Activated T-helper 2 cell treated with anti-CD3 and anti-CD28 coated beads, Interferon-gamma antibody, Interleukin-2, Interleukin-4, amounts not matched to agents 10 μg/mL and 5 μg/mL and 100 μg/mL, durations not matched to agents 14 hours and 24 hours and 36 hours (primary cell): ENCODE measurements at regions not wholly inside any gene's neighbourhood (a gene's known extent, or its start where the extent isn't known, plus 50 kb on each side); places are given as distances from the start of the nearest gene placed in this dataset.
"Not testable (repeated sequence)": the region's sequence is repeated elsewhere in the genome, so short reads cannot be mapped to it uniquely, and the experiment has no call there.

Experiments used
- DNase-seq: peaks from one replicate; pipeline ENCODE4 v3.0.0; 2021; ENCODE audit warnings: low spot score
- H3K27ac Mint-ChIP-seq: one replicate; pipeline ENCODE4 v1.8.0; 2021; ENCODE audit warnings: mixed read lengths
- H3K27me3 Mint-ChIP-seq: one replicate; pipeline ENCODE4 v1.8.0; 2021; ENCODE audit warnings: low read depth, mixed read lengths
- H3K36me3 Mint-ChIP-seq: one replicate; pipeline ENCODE4 v1.8.0; 2021; ENCODE audit warnings: low read depth, mixed read lengths
- H3K4me1 Mint-ChIP-seq: one replicate; pipeline ENCODE4 v1.8.0; 2021; ENCODE audit warnings: low read depth, mixed read lengths
- H3K4me3 Mint-ChIP-seq: one replicate; pipeline ENCODE4 v1.8.0; 2021; ENCODE audit warnings: low read depth, mild to moderate bottlenecking, moderate library complexity, mixed read lengths
- H3K9me3 Mint-ChIP-seq: one replicate; pipeline ENCODE4 v1.8.0; 2021; ENCODE audit warnings: mixed read lengths
- intact Hi-C: fragments of 100-400 bp; cut with micrococcal nuclease; formaldehyde crosslinking; loops from one replicate; pipeline ENCODE4 v1.15.1; 2023

DNA sequence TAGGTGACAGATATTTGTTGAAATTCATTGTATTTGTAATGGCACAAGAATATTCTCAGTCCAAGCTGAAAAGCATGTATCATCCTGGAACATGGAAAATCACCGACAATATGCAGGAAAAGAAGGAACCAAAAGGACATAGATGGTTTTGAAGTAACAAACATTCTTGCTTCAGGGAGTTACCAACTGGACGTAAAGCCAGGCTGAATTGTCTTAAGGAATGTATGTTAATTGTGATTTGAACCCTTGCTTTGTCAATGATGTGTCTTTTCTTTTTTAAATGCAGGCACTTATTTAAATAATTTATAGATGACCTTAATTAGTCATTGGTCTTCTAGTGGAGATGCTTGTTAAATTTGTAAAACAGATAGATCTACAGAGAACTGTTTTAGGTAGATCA is 489.4 kb upstream of the ZP4 start:
- H3K9me3 Mint-ChIP-seq = peaks cover 35% of the 10 kb centered on the region
- intact Hi-C loops = no loop called here
- H3K4me3 Mint-ChIP-seq = no peak overlapping the region
- no peaks in the 10 kb centered on the region for H3K27me3 Mint-ChIP-seq
- H3K4me1 Mint-ChIP-seq = no peaks in the 10 kb centered on the region
- H3K27ac Mint-ChIP-seq = no peak overlapping the region
- no peak for DNase-seq
- H3K36me3 Mint-ChIP-seq = no peaks in the 10 kb centered on the region

DNA sequence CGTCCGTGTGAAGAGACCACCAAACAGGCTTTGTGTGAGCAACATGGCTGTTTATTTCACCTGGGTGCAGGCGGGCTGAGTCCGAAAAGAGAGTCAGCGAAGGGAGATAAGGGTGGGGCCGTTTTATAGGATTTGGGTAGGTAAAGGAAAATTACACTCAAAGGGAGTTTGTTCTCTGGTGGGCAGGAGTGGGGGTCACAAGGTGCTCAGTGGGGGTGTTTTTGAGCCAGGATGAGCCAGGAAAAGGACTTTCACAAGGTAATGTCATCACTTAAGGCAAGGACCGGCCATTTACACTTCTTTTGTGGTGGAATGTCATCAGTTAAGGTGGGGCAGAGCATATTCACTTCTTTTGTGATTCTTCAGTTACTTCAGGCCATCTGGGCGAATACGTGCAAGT is 488.7 kb upstream of the ZP4 start:
- intact Hi-C loops, H3K4me3 Mint-ChIP-seq, H3K4me1 Mint-ChIP-seq: not testable (repeated sequence)

DNA sequence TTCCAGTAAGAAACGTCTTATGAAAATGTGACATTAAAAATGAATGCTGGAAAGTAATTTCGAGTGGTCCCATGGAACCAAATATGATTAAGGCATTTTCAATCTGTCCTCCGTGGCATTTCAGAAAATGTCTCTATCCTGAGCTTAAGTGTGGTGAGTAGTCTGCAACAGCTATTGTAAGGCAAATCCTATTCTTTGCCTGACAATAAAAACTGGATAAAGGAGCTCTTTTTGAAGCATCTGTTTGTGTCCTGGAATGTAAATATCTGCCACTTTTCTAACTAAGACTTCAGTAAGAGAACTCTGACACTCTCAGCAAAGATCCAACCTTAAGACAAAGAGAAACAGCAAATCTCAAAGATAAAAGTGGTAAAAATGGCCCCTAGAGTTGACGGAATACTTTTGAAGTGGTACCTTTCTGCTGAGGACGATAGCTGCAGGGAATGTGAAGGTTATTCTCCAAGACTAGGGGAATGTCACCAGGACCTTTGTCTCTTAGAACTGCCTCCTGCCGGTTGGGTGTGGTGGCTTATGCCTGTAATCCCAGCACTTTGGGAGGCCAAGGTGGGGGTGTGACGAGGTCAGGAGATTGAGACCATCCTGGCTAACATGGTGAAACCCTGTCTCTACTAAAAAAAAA is 486.7 kb upstream of the ZP4 start:
- no peaks in the 10 kb centered on the region for H3K4me1 Mint-ChIP-seq

More for the DNA sequence above, 488.7 kb upstream of the ZP4 start:
- DNase-seq, H3K27ac Mint-ChIP-seq, H3K27me3 Mint-ChIP-seq, H3K36me3 Mint-ChIP-seq: not testable (repeated sequence)
- H3K9me3 Mint-ChIP-seq = peaks cover 34% of the 10 kb centered on the region

DNA sequence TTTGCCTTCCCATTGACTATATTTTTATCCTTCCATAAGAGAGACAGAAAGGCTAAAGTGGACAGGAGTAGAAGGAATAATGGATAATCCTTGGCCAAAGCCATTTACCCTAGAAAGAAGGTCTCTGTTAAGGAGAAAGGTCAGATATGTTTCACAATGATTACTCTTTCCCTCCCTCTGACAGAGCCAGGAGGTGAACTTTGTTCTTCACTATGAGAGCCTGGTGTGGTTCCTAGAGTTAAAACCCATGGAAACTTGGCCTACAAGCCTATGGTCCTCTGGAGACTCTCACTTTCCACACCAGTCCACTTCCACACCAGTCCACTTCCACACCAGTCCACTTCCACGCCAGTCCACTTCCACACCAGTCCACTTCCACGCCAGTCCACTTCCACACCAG is 479.9 kb upstream of the ZP4 start:
- intact Hi-C loops = no loop called here
- no peaks in the 10 kb centered on the region for H3K27me3 Mint-ChIP-seq
- no peak for DNase-seq
- peaks cover 33% of the 10 kb centered on the region for H3K9me3 Mint-ChIP-seq
- H3K4me1 Mint-ChIP-seq = no peaks in the 10 kb centered on the region
- H3K4me3 Mint-ChIP-seq = no peak overlapping the region
- H3K36me3 Mint-ChIP-seq = no peaks in the 10 kb centered on the region
- H3K27ac Mint-ChIP-seq = no peak overlapping the region

More for the DNA sequence above, 486.7 kb upstream of the ZP4 start:
- no peak overlapping the region for H3K27ac Mint-ChIP-seq
- no peaks in the 10 kb centered on the region for H3K36me3 Mint-ChIP-seq
- H3K27me3 Mint-ChIP-seq = no peaks in the 10 kb centered on the region
- H3K4me3 Mint-ChIP-seq = no peak overlapping the region
- intact Hi-C loops = no loop called here
- peaks cover 24% of the 10 kb centered on the region for H3K9me3 Mint-ChIP-seq
- DNase-seq = no peak

DNA sequence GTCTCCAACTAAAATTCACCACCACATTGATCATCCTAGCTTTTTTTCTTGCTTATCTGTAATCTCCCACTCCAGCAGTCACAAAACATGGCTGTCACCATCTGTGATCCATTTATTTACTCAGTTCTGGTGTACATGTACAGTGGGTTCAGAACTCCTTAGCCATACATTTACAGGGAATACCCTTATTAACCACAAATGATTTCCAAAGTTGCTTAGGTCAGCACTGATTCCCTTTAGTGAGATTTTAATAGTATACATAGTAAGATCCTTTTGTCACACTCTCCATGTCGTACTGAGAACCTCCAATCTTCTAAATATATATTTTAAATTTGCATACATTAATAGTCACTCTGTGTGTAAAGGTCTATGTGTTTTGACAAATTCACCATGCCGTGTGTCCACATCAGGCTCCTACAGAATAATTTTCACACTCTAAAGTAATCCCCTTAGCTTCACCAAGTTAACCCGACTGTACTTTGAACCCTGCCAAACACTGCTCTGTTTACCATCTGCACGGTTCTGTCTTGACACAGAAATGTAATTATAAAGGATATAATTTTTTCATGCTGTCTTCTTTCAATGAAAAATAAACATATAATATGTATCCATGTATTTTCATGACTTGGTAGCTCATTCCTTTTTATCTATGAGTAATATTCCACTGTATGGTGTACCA is 473.6 kb upstream of the ZP4 start:
- H3K27me3 Mint-ChIP-seq = no peaks in the 10 kb centered on the region
- no peak for DNase-seq
- no peak overlapping the region for H3K27ac Mint-ChIP-seq
- H3K4me1 Mint-ChIP-seq = no peaks in the 10 kb centered on the region
- intact Hi-C loops = no loop called here
- no peaks in the 10 kb centered on the region for H3K36me3 Mint-ChIP-seq
- no peak overlapping the region for H3K4me3 Mint-ChIP-seq
- peaks cover 30% of the 10 kb centered on the region for H3K9me3 Mint-ChIP-seq

DNA sequence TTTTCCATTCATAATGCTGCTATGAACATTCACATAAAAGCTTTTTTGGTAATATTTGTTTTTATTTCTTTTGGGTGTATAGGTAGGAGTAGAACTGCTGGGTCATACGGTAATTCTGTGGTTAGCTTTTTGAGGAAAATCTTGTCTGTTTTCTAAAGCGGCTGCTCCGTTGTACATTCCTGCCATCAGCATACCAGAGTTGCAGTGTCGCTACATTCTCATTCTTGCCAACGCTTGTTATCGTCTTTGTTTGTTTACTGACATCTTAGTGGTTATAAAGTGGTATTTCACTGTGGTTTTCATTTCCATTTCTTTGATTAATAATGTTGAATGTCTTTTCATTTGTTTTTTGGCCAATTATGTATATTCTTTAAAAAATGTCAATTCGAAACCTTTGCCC is 469.8 kb upstream of the ZP4 start:
- peaks cover 23% of the 10 kb centered on the region for H3K9me3 Mint-ChIP-seq
- no peaks in the 10 kb centered on the region for H3K27me3 Mint-ChIP-seq
- intact Hi-C loops = no loop called here
- no peaks in the 10 kb centered on the region for H3K36me3 Mint-ChIP-seq
- H3K4me1 Mint-ChIP-seq = no peaks in the 10 kb centered on the region
- no peak overlapping the region for H3K27ac Mint-ChIP-seq
- H3K4me3 Mint-ChIP-seq = no peak overlapping the region
- DNase-seq = no peak

- no peak for DNase-seq
- H3K27ac Mint-ChIP-seq = no peak overlapping the region
- H3K9me3 Mint-ChIP-seq = peaks cover 44% of the 10 kb centered on the region
- H3K36me3 Mint-ChIP-seq = no peaks in the 10 kb centered on the region
- no peaks in the 10 kb centered on the region for H3K4me1 Mint-ChIP-seq
- intact Hi-C loops = no loop called here
- H3K27me3 Mint-ChIP-seq = no peaks in the 10 kb centered on the region
- H3K4me3 Mint-ChIP-seq = no peak overlapping the region
Measured at GRCh38 chr1:238350471-238350870, 459.7 kb upstream of the ZP4 start.

DNA sequence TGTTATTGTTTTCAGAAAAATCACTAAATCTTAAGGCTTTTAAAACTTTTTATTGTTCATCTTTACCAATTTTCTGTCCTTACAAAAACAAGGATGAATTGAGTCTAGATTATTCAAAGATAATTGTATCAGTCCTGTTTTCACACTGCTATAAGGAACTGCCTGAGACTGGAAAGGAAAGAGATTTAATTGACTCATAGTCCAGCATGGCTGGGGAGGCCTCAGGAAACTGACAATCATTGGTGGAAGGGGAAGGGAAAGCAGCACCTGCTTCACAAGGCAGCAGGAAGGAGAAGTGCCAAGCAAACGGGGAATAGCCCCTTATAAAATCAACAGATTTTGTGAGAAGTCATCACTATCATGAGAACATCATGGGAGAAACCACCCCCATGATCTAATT is 455.6 kb upstream of the ZP4 start:
- H3K4me3 Mint-ChIP-seq = no peak overlapping the region
- H3K27me3 Mint-ChIP-seq = no peaks in the 10 kb centered on the region
- DNase-seq = no peak
- peaks cover 26% of the 10 kb centered on the region for H3K9me3 Mint-ChIP-seq
- no peaks in the 10 kb centered on the region for H3K36me3 Mint-ChIP-seq
- H3K27ac Mint-ChIP-seq = no peak overlapping the region
- intact Hi-C loops = no loop called here
- H3K4me1 Mint-ChIP-seq = no peaks in the 10 kb centered on the region

DNA sequence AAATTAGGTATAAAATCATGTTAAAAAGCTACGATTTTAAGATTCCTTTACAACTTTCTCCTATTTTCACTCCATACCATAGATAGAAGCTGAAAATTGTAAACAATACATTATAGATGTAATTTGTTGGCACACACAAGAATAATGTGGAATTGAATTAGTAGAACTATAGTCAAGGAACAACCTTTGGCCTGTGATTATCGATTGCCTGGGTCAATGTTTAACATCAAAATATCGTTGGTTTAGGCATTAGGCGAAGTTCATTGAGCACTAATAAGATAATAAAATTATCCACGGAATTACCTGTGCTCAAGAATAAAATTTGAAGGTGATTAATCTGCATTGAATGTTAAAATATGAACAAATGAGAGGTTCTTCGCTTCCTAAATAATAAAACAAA is 455.1 kb upstream of the ZP4 start:
- no peaks in the 10 kb centered on the region for H3K27me3 Mint-ChIP-seq

DNA sequence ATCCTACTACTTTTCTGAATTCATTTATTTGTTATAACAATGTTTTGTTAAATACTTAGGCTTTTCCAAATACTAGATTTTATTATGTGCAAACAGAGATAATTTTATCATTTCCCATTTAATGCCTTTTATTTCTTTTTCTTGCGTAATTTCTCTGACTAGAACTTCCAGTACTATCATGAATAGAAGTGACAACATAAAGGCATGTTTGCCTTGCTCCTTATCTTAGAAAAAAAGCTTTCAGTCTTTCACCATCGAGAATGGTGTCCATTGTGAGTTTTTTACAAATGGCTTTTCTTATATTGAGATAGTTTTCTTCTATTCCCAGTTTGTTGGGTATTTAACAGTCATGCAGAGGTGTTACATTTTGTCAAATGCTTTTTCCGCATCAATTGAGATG is 453.1 kb upstream of the ZP4 start:
- intact Hi-C loops = no loop called here
- Mint-ChIP-seq H3K4me3 (no peak overlapping the region), H3K4me1 (no peaks in the 10 kb centered on the region), H3K27ac (no peak overlapping the region), H3K27me3 (no peaks in the 10 kb centered on the region), H3K9me3 (peaks cover 16% of the 10 kb centered on the region), H3K36me3 (no peaks in the 10 kb centered on the region)
- no peak for DNase-seq

More for the DNA sequence above, 455.1 kb upstream of the ZP4 start:
- Mint-ChIP-seq H3K4me3 (no peak overlapping the region), H3K36me3 (no peaks in the 10 kb centered on the region), H3K9me3 (peaks cover 24% of the 10 kb centered on the region), H3K4me1 (no peaks in the 10 kb centered on the region), H3K27ac (no peak overlapping the region)
- intact Hi-C loops = no loop called here
- no peak for DNase-seq

DNA sequence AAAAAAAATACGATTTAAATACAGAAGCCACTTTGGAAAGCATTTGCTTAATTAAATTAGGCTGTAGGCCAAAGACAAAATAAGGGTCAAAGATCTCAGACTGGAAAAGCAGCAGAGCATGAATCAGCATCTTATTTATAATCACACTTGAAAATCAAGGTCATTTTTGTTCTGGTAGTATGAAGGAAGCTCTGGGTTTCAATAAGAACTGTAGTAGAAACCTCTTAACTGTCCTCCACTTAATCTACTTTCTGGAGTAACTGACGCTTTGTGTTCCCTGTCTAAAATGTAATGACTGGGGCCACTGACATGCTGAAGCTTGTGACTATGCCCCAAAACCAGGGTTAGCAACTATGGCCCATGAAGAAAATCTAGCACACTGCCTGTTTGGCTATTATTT is 450.7 kb upstream of the ZP4 start:
- Mint-ChIP-seq H3K4me1 (no peaks in the 10 kb centered on the region), H3K36me3 (no peaks in the 10 kb centered on the region), H3K27me3 (no peaks in the 10 kb centered on the region), H3K9me3 (peaks cover 12% of the 10 kb centered on the region), H3K27ac (no peak overlapping the region), H3K4me3 (no peak overlapping the region)
- intact Hi-C loops = no loop called here
- DNase-seq = no peak

GRCh38 chr1:238340989-238341388 is 450.3 kb upstream of the ZP4 start:
- Mint-ChIP-seq H3K9me3 (peaks cover 13% of the 10 kb centered on the region), H3K4me1 (no peaks in the 10 kb centered on the region), H3K27ac (no peak overlapping the region), H3K4me3 (no peak overlapping the region), H3K36me3 (no peaks in the 10 kb centered on the region), H3K27me3 (no peaks in the 10 kb centered on the region)
- intact Hi-C loops = no loop called here
- no peak for DNase-seq

DNA sequence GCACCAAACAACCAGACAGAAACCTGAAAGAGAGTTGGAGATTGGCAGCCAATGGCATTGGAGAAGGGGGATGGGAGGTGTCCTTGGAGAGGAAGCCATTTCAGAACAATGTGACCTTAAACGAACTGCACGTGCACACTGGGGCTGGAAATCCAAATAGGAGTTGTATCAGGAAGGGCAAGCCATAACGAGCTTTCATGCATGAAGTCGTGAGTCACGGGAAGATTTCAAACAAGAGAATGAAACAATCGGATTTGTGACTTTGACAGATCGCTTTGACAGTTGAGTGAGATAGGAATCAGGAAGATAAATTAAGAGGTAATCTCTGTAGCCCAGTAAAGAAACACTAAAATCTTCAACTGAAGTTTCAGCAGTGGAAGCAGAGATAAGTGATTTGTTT is 445.8 kb upstream of the ZP4 start:
- Mint-ChIP-seq H3K4me1 (no peaks in the 10 kb centered on the region), H3K27ac (no peak overlapping the region), H3K27me3 (no peaks in the 10 kb centered on the region), H3K4me3 (no peak overlapping the region), H3K9me3 (peaks cover 17% of the 10 kb centered on the region), H3K36me3 (no peaks in the 10 kb centered on the region)
- intact Hi-C loops = no loop called here
- no peak for DNase-seq
